DMS153 treated with DMSO at 0.1 percent for 48 hours (cell line): ENCODE measurements at regions not wholly inside any gene's neighbourhood (a gene's known extent, or its start where the extent isn't known, plus 50 kb on each side); places are given as distances from the start of the nearest gene placed in this dataset.
"Not testable (repeated sequence)": the region's sequence is repeated elsewhere in the genome, so short reads cannot be mapped to it uniquely, and the experiment has no call there.

ENCODE experiments used
- DNase-seq: peaks from one replicate; lab custom pipeline; 2025; ENCODE audit not compliant: unreplicated experiment; lab: John Stamatoyannopoulos, UW

DNA sequence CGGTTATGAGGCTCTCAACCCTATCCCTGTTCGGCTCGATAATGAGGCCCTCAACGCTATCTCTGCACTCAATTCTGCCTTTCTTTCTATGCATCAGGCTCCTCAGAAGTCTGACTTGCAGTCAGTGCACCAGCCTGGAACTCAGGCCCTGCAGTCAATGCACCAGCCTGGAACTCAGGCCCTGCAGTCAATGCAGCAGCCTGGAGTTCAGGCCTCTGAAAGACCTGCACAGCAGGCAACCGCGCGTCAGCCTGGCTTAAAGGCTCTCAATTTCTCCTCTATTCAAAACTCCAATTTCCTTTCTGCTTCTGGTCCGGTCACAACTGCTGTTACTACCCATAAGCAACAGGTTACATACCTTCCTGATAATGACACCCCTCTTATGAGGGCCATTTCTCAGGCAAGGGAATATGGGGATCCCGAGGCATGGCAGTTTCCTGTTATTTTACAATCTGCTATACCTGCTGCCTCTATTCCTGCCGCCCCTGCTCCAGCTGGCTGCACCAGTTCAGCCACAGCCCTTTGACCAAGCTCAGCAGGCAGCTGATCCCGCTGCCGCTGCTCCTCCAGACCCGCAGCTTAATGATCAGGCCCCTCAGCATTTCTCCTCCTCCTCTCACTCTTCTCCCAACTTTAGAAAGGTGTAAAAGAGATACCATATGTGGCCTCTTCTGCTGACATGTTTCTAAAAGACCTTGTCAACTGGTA lies 933.6 kb upstream of the FANCL start:
- DNase-seq: no peak

DNA sequence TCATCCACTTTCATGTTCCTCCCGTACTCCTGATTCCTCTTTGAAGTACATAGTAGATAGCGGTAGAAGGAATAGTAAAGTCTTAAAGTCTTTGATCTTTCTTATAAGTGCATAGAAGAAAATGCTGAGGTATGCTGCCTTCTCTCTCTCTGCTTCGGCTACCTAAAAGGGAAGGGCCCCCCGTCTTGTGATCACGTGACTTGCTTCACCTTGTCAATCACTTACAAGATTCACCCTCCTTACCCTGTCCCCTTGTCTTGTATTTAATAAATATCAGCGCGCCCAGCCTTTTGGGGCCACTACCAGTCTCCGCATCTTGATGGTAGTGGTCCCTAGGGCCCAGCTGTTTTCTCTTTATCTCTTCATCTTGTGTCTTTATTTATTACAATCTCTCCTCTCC lies 932.2 kb upstream of the FANCL start:
- no peak for DNase-seq

DNA sequence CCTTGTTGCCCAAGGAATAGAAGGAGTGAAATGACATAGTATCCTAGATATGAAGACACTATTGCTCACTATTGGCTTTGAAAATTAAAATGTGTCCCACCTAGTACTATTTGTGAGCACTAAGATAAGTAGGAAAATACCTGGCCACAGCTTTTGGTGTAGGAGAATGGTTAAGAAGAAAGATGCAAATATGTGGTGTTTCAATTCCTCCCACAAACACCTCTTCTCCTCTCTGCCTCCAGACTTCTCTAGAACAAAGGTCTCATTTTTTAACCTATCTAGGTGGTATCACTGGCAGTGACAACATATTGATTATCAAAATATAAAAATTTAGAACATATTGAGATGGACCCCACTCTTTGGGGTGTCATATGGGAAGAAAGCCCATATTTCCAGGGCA lies 929.9 kb upstream of the FANCL start:
- DNase-seq: no peak

DNA sequence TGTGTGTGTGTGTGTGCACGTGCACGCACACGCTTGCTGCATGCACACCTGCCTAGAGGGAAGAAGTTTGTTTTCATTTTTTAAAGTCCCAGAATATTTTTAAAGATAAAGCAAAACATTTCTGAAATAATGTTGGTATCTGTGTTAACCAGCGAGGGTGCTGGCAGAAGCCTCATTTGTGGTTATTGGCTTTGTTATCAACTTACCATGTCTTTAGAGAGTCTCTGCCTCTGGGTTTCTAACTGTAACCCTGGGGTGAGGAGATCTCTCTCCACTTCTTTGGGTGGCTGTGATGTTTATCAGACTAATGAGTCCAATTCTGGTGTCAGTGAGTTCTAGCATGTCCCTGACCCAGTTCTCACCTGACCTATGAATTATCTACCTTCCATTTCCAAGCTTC lies 927.6 kb upstream of the FANCL start:
- DNase-seq: no peak

DNA sequence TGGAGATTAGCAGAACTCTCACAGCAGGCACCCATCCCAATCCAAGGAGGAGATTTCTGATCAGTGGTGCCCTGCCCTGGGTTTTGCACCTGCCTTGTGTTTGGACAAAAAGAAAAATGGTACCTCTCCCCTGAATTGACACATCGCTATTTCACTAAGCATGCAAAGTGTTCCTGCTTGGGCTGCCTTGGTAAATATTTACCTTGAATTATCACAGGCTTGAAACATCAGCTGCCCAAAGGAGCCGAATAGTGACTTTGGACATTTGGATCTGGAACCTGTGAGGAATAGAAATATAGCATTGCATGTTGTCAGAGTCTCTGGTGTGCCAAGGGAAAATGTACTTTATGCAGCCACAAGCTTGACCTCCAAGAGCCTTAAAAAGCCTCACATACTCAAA lies 926.4 kb upstream of the FANCL start:
- DNase-seq: peak; percentile 69

DNA sequence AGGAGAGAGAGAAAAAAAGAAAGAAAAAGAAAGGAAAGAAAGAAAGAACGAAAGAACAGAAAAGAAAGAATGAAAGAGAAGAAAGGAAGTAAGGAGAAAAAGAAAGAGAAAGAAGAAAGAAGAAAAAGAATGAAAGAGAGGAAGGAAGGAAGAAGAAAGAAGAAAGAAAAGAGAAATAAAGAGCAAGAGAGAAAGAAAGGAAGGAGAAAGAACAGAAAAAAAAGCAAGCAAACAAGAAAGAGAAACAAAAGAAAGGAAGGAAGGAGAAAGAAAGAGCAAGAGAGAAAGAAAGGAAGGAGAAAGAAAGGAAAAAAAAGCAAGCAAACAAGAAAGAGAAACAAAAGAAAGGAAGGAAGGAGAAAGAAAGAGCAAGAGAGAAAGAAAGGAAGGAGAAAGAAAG lies 916.8 kb upstream of the FANCL start:
- DNase-seq: not testable (repeated sequence)

DNA sequence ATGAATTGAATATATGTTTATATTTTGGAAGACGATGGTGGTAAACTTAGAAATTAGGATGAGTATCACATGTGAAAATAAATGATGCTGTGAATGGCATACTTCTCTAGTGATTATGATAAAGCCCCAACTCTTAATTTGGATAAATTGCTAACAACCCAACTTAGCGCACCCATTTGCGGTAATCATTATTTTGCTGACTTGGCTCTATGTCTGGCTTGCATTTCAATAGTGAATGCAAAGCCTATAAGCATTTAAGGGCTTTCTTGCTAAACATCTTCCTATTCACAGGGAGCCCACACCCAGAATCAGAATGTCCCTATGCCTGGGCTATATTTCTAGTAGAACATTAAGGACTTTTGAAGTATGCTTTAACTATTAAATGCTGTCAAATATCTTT lies 910.7 kb upstream of the FANCL start:
- DNase-seq: no peak

DNA sequence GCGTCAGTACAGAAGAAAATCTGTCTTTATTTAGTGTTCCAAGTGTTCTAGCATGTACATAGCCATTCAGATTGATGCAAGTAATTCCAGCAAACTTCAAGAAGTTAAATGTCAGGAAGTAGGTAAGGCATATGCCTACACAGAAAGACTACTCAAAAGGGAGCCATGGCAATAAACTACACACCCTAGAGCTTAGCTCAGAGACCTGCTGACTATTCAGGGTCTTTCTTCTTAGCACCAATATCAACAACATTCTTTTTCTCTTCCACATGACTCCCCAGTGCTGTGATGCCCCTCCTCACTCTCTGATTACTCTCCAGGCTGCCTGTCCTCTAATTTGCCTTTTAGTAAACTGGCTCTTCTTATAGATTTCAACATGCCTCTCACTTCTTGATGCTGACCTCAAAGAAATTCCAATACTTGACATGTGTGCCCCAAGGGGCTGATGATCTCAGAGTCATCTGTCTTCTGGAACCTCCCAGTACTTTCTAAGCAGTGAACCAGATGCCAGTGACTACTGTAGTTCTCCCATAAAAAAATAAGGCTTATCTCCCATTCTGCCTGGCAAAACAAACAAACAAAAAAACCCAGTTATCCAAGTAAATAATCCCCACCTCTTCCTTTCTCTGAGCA lies 909.2 kb upstream of the FANCL start:
- no peak for DNase-seq

DNA sequence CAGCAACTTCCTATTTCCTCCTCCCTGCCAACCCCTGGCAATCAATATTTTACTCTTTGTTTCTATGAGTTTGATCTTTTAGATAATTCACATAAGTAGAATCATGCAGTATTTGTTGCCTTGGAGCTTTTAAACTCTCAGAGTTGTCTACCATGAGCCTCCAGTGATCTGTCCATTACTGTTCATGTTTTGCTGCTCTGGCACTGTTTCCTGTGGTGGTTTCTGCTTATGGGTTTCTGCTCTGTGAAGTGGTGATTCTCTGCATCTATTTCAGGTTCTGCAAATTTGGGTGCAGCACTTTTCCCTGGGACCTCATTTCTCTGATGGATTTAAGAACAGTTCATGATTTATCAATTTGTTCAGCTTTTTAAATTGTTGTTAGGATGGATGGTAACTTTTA lies 908.1 kb upstream of the FANCL start:
- DNase-seq: no peak

DNA sequence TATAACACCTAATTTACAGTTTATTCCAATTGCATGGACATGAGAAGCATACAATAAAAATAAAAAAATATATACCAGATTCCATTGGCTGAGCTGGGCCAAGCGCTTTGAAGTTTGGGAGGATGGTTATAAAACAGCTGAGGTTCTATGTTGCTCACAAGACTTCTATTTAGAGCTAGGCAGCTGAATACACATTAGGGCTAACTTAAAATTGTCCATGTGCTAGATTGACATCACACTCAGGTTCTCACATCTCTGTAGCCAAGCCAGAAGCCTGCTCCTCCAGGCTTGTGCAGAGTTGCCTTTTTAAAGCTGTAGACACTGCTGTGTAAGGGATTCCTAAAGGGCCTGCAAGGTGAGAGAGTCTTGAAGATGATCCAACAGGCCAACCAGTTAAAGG lies 871.1 kb upstream of the FANCL start:
- DNase-seq: no peak

DNA sequence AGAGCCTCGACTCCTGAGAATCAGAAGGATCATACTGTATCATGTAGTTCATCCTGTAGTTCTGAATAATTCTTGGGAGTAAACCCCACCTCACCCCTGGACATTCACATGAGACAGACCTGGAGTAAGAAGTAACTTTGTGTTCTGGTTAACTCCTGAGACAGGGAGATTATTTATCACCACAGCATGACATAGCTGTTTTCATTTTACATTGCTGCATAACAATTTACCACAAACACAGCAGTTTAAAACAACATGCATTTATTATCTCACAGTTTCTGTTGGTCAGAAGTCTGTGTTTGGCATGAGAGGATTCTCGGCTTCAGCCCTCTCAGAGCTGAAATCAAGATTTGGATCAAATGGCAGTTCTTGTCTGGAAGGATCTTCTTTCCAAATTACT lies 855.8 kb upstream of the FANCL start:
- DNase-seq: no peak

DNA sequence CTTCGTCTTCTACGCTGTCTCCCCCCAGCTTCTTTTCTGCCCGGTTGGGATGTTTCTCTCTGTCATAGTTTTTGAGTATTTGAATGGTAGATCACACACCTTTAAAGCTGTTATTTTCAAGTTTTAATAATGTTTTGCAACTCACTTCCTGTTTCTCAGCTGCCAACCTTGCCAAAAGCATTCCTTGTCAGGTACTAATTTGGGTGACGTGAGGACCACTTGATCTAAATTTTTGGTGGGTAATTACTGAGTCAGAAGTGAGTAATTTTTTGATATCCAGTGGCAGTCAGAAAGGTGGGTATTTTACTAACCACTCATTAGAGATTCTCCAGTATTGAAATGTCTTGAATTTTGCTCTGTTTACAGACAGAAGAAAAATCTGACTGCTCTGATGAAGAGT lies 852.4 kb upstream of the FANCL start:
- DNase-seq: no peak

DNA sequence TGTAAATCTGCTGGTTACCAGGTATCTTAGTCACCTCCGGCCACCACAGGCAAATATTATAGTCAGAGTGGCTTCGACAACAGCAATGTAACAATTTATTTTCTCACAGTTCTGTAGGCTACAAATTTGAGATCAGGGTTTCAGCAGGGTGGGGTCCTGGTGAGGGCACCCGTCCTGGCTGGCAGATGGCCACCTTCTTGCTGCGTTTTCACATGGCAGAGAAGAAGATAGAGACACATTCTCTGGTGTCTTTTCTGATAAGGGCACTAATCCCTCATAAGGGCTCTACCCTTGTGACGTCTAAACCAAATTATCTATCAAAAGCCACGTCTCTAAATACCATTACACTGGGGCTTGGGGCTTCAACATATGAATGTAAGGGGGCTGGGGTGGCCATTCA lies 843.2 kb upstream of the FANCL start:
- DNase-seq: no peak

DNA sequence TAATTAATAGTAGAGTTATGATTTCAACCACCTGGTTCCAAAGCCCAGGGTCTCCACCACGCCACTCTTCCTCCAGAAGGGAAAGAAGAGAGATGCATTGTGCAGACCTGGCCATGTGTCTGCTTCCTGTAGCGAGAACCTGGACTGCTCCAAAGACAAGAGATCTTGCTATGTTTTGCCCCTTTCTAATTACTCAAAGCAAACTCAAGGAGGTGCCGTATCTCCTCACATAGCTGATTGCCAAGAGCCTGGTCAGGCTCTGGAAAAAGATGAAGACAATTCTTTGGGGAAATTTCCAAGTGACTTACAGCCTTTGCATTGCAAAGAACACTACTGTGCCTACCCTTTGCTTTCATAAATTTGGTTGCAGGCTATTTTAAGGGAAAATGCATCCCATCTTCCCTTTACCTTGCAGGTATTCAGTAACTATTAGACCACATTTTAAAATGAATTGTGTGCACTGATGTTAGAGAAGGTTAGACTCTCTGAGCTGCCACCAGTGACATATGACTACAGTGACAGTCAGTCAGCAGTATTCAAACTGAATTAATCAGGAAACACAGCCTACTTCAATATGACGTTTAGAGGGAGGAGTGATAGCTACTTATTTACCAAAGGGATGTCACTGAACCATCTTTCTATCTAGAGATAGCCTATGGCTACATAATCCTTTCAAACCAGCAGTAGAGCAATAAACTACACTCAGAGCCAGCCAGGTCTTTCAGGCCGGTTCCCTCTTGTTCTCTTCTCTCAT lies 842.1 kb upstream of the FANCL start:
- DNase-seq: no peak

DNA sequence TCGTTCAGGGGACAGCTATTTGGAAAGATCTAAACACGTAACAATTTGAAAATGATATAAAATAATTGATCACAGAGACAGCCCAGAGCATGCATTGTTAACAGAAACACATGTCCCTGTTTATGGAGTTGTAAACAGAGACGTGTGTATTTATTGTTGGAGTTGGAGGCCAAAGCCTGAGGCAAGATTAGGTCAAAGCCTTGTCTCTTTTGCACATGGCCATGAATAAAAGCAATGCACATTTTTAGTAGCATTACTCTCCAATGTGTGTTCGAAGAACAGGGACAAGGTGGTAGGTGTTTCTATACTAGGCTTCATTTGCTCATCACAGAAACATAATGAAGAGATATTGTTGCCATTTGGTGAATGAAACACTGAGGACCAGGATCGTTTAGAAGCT lies 841.5 kb upstream of the FANCL start:
- DNase-seq: no peak

DNA sequence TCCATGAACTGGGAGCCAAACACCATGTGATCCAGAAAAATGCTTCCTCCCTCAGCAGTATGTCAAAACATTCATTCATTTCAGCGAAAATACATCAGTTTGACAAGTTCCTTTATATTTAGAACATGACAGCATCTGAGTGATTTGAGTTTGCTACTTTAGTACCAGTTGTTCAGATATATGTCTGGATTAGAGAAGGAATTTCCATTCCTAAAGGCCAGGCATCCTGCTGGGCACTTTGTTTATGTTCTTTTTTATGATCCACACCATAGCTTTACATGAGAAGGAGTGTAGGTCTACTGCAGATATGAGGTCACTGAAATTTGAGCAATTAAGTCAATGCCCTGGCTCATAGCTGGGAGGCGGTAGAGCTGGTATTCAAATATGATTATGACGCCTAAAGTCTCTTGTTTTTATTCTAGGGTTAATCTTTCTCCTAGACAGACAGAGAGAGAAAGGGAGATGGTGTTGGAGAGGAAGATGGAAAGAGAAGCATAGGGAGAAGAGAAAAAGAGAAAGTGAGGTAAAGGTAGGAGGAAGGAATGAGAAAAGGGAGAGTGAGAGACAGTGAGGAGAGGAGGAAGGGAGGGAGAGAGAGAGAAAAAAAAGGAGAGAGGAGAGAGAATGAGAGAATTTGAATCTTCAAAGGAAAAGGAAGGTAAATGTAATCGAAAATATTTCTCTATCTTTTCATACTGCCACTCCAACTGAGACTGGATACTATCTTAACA lies 839.5 kb upstream of the FANCL start:
- DNase-seq: no peak

DNA sequence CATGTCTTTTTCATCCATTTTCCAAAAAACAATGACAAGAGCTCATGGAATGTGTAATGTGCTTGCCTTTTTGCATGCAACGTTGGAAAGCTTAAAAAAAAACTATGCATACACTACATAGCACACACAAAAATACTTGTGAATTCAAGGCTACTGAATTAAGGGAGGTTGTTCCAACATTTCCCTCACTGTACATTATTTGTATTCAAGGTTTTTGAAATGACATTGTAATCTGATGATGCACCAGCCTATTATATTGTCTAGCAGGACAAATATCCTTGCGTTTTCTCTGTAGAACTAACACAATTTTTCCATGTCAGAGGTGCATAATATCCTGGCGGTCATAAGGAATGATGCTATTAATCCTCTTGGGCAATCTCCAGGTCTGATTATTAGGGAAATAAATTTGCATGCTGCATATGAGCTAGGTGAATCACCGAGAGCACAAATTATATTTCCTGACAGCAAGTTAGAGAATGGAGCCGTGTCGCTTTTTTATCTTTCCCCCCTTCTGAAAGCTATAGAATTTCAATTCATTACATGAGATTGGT lies 836.9 kb upstream of the FANCL start:
- DNase-seq: no peak

DNA sequence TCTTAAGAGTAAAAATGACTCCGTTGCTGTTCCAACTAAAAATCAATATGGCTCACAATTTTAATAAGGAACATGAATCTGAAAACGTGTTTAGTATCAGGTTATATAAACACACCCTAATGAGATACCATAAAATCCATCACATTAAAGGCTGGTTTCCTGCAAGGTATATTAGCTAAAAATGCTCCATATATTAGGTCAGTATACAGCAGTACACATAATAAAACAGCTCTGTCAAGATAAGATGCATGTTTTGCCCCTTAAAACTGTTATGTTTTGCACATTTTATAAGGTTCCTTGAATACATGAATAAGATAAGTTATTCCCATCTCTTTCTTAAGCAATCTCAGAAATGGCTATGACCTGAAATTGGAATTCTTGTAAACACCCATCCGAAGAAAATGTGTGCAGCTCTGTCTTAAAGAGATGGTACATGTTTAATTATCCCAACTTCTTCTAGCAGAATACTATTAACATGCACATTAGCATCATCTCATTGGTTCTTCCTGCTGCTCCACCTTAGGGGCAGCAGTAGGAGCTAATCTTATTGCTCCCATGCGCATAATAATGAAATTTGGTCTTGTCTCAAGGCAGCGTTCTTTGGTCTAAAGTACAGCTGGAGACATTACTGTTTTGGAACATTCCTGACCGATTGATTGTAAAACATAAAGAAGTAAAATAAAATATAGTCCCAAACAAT lies 836.1 kb upstream of the FANCL start:
- DNase-seq: no peak

DNA sequence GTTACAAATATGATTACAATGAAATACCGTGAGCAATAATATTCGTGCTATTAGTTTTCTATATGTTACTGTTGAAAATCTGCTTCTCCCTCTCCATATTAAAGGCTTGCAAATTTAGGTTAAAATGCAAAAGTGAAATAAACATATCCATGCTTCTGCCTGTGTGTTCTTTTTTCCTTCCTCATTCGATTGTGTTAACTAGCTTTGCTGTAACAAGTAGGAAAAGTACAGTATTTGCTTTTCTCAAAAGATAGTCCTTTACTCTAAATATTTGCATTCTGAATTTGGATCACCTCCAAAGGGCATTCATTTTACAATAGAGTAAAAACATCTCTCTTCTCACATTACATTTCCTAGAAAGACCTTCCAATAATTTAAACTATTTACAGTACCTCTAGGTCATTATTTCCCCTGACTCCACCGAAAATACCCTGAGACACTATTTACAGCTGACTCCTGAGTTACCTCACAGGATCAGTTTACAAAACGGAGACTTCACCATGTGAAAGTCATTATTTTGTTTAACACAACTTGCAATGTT lies 835.0 kb upstream of the FANCL start:
- peak; percentile 36 for DNase-seq

DNA sequence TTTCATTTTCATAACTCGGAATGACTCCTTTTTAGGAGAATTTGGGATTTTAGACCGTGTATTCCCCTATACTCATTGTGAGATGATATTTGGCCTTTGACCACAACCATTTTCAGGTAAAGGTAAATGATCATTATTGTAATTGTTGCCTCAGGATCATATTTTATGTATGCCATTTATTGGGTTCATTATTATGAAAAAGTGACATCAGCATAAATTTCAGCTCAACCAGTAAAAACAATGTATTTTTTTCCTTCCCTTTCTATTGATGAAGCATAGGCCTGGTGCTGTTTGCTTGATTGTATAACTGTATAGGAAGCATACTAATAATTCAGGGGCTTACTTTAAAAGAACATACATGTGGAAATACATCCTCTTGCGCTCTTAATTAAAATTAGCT lies 832.9 kb upstream of the FANCL start:
- no peak for DNase-seq

DNA sequence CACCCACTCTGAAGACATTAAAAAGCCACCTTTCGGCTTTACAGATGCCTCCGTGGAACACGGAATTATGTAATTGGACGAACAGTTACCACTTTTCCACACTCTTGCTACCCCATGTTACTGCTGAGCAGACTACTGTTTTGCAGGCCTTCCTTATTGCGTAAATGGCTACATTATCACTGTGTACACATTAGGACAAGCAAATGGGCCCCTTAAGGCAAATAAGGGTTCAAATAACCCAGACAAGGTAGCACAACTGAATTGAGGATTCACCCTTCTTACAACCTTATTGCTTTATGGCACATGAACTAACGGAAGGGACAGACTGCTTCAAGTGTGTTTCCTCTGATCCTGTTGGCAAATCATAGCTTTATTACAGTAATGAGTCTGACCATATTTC lies 832.2 kb upstream of the FANCL start:
- DNase-seq: no peak
